HCT116 (cell line): ENCODE measurements at regions not wholly inside any gene's neighbourhood (a gene's known extent, or its start where the extent isn't known, plus 50 kb on each side); places are given as distances from the start of the nearest gene placed in this dataset.

Experiments
- CBX3 ChIP-seq: IDR thresholded peaks from 2 replicates; pipeline ENCODE4 v1.6.1; 2012; ENCODE audit warnings: low read depth
- TCF7L2 ChIP-seq: IDR thresholded peaks from 2 replicates; pipeline ENCODE4 v1.7.0; 2011; ENCODE audit warnings: borderline replicate concordance, inconsistent platforms; ENCODE audit not compliant: insufficient read depth, insufficient read length; ENCODE audit errors: extremely low read depth
- TF ChIP-seq, protein P1 (sequence below): IDR thresholded peaks from 2 replicates; pipeline ENCODE4 v1.6.1; 2012

GRCh38 chr16:86739178-86739577, 160.8 kb downstream of the FOXL1 start:
- TF ChIP-seq TCF7L2 (no peak), CBX3 (no peak)
- TF ChIP-seq, protein P1, sequence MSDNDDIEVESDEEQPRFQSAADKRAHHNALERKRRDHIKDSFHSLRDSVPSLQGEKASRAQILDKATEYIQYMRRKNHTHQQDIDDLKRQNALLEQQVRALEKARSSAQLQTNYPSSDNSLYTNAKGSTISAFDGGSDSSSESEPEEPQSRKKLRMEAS, result no peak
